Prostate gland (tissue), 2 donors: ENCODE measurements at regions not wholly inside any gene's neighbourhood (a gene's known extent, or its start where the extent isn't known, plus 50 kb on each side); places are given as distances from the start of the nearest gene placed in this dataset.

ENCODE experiments used
- DNase-seq: peaks from one replicate; pipeline ENCODE4 v3.0.0-alpha.2; 2019; ENCODE audit warnings: low spot score
- H3K27ac ChIP-seq, 2 donors: fragments of 200-600 bp; sonication (generic); 2 replicates each; pipeline ENCODE4 v1.5.1; 2017 to 2019
- H3K27me3 ChIP-seq: fragments of 200-600 bp; sonication (generic); replicated peaks from 2 replicates; pipeline ENCODE4 v1.5.1; 2019; ENCODE audit not compliant: insufficient read depth
- H3K36me3 ChIP-seq, 2 donors: fragments of 200-600 bp; sonication (generic); 1 replicate in 1 of 2; 2 replicates in 1 of 2; pipeline versions ENCODE4 v1.5.1 to v1.8.1; 2017 to 2019
- H3K4me1 ChIP-seq: fragments of 200-600 bp; sonication (generic); replicated peaks from 2 replicates; pipeline ENCODE4 v1.5.1; 2019
- H3K4me3 ChIP-seq, 2 donors: fragments of 200-600 bp; sonication (generic); 2 replicates each; pipeline ENCODE4 v1.5.1; 2017 to 2019
- H3K9me3 ChIP-seq: fragments of 200-600 bp; sonication (generic); 2 replicates; pipeline ENCODE4 v1.5.1; 2017
- POLR2A ChIP-seq: fragments of 450-650 bp; IDR thresholded peaks from one replicate; pipeline ENCODE4 v1.6.1; 2016; ENCODE audit warnings: antibody characterized with exemption, mild to moderate bottlenecking
- POLR2AphosphoS5 ChIP-seq: sonication (generic); formaldehyde crosslinking; IDR thresholded peaks from one replicate; pipeline ENCODE4 v1.6.1; 2017; ENCODE audit warnings: antibody characterized with exemption
- WGBS: methylation state at CpG from one replicate; pipeline ENCODE4 v1.1.5; 2018; 5-methylcytosine and 5-hydroxymethylcytosine counted together
- intact Hi-C: fragments of 100-400 bp; cut with DNase I; formaldehyde crosslinking; loops from one replicate; pipeline ENCODE4 v1.14.2; 2022
- TF ChIP-seq, protein P1 (sequence below), 4 experiments: fragments of 200-600 bp in 2 of 4; fragments of 450-650 bp in 2 of 4; sonication (generic) in 2 of 4; IDR thresholded peaks; 1 replicate in 3 of 4; 2 replicates in 1 of 4; pipeline ENCODE4 v1.5.1; 2016 to 2019; ENCODE audit warnings: antibody characterized with exemption in 4 of 4, mild to moderate bottlenecking in 2 of 4, moderate library complexity in 2 of 4

DNA sequence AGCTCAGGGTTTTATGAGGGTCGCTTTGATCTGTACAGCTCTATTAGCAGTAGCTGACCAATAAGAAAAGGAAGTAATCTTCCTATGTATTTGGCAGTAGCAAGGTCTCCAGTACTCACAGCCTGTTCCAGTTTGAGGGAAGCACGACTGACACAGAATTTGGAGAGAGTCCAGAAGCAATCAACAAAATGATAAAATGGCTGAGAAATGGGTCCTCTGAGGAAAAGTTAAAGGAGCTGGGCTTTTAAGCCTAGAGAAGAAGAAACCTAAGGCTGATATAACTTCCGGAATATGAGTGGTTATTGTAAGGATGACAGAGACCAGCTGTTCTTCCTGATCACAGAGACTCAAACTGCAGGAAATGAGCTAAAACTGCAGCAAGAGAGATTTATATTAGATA is 382.8 kb downstream of the GPD2 start:
- intact Hi-C loops: no loop called here
- Histone ChIP-seq H3K4me1 (no peaks in the 10 kb centered on the region), H3K4me3 (no peak overlapping the region), H3K27ac (no peak overlapping the region), H3K27me3 (no peaks in the 10 kb centered on the region), H3K9me3 (no peaks in the 10 kb centered on the region), H3K36me3 (no peaks in the 10 kb centered on the region)
- TF ChIP-seq, protein P1, sequence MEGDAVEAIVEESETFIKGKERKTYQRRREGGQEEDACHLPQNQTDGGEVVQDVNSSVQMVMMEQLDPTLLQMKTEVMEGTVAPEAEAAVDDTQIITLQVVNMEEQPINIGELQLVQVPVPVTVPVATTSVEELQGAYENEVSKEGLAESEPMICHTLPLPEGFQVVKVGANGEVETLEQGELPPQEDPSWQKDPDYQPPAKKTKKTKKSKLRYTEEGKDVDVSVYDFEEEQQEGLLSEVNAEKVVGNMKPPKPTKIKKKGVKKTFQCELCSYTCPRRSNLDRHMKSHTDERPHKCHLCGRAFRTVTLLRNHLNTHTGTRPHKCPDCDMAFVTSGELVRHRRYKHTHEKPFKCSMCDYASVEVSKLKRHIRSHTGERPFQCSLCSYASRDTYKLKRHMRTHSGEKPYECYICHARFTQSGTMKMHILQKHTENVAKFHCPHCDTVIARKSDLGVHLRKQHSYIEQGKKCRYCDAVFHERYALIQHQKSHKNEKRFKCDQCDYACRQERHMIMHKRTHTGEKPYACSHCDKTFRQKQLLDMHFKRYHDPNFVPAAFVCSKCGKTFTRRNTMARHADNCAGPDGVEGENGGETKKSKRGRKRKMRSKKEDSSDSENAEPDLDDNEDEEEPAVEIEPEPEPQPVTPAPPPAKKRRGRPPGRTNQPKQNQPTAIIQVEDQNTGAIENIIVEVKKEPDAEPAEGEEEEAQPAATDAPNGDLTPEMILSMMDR (IDR thresholded peaks at IDR 0.05): no peak
- no peak for TF ChIP-seq POLR2AphosphoS5
- no peak for TF ChIP-seq POLR2A
- WGBS: 35% methylated on average over 3 of the region's 3 CpGs
- DNase-seq: no peak

DNA sequence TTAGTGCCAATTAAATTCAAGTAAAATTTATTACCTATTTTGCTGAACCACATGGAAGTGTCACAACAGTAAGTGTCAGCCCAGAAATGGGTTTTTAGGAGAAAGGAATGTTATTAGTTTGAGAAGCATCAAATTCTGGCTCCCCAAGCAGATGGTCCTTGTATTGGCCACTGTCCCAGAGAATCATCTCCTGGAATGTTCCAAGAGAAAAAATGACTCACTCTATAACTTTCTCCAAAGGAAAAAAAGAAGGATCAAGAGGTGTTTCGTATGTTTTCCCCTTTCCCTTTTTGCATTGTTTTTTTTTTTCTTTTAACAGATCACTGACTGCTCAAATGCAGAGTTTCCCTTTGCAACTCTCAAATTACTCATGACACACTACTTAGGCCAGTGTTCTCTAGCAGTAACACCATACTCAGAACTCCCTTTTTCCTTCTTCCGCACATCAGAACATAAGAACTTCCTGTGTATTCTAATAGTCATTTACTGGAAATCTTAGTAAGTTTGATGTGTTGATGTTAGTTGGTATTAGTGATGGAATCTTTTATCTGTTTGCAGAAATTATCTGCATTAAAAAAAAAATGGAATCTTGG is 390.3 kb downstream of the GPD2 start:
- Histone ChIP-seq H3K36me3 (no peaks in the 10 kb centered on the region), H3K27me3 (no peaks in the 10 kb centered on the region), H3K4me1 (no peaks in the 10 kb centered on the region), H3K9me3 (no peaks in the 10 kb centered on the region), H3K27ac (no peak overlapping the region), H3K4me3 (no peak overlapping the region)
- intact Hi-C loops: no loop called here
- 44% methylated on average over 2 of the region's 2 CpGs for WGBS
- TF ChIP-seq POLR2AphosphoS5 (no peak), POLR2A (no peak)
- TF ChIP-seq, protein P1 (IDR thresholded peaks at IDR 0.05): no peak
- DNase-seq: no peak

DNA sequence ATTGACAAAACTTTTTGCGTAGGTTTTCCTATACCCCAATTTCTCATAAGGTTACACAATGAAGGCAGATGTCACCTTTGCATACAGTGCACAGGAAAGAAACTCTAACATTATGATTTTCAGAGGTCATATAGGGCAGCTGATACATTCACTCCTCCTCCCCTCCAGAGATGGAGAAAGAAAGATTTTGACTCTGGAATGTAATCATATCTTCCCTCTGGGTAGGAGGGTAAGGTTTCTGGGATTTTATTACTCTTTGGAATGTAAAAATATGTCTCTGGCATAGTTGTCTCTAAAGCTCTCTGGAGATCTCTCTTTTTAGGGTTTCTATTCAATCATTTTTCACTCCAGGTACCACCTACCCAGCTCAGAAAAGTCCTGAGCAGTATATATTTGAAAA is 398.3 kb downstream of the GPD2 start:
- 97% methylated on average over 1 of the region's 1 CpG for WGBS
- Histone ChIP-seq H3K36me3 (no peaks in the 10 kb centered on the region), H3K9me3 (no peaks in the 10 kb centered on the region), H3K27me3 (no peaks in the 10 kb centered on the region), H3K27ac (no peak overlapping the region), H3K4me3 (no peak overlapping the region), H3K4me1 (no peaks in the 10 kb centered on the region)
- no peak for DNase-seq
- intact Hi-C loops: no loop called here
- TF ChIP-seq, protein P1 (IDR thresholded peaks at IDR 0.05): no peak
- no peak for TF ChIP-seq POLR2A
- no peak for TF ChIP-seq POLR2AphosphoS5

DNA sequence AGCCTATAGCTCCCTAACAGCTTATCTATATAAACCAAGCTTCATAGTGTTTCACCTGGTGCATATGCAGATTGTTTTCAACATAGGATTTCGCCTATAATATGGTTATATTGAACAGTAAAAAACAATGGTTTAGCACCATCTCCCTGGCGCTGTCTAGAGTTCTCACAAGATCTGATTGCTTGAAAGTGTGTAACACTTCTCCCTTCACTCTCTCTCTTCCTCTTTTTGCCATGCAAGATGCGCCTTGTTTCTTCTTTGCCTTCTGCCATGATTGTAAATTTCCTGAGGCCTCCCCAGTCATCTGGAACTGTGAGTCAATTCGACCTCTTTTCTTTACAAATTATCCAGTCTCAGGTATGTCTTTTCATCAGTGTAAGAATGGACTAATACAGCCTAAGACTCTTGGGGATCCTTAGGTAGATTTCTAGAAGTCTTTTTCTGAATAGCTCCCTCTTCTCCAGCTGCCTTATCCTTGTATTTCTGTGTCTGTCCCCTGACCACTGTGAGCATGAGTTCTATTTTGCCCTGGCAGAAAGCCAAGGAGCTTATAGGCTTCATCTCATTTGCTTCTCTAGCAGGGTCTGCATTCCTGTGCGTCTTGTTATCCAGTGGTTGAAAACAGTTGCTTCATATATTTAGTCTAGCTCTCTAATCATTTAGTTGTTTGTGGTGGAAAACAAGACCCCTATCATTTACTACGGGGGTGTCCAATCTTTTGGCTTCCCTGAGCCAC is 401.6 kb downstream of the GPD2 start:
- Histone ChIP-seq H3K9me3 (no peaks in the 10 kb centered on the region), H3K27me3 (no peaks in the 10 kb centered on the region), H3K4me3 (no peak overlapping the region), H3K36me3 (no peaks in the 10 kb centered on the region), H3K27ac (no peak overlapping the region), H3K4me1 (no peaks in the 10 kb centered on the region)
- 71% methylated on average over 6 of the region's 6 CpGs for WGBS
- no peak for TF ChIP-seq POLR2AphosphoS5
- TF ChIP-seq POLR2A: no peak
- TF ChIP-seq, protein P1 (IDR thresholded peaks at IDR 0.05): no peak
- no peak for DNase-seq
- intact Hi-C loops: no loop called here

DNA sequence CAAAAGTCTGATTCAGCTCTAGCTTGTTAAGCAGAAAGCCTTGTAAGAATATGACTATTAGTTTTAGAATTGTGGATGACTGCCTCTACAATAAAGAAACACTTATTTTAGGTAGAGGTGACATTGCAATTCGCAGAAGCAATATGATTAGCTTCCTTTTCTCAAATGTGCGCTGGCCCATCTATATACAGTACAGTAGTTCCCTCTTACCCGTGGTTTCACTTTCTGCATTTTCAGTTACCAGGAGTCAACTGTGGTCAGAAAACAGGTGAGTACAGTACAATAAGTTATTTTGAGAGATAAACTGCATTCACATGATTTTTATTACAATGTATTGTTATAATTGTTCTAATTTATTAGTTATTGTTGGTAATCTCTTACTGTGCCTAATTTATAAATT is 405.1 kb downstream of the GPD2 start:
- WGBS: 88% methylated on average over 3 of the region's 3 CpGs
- TF ChIP-seq, protein P1 (IDR thresholded peaks at IDR 0.05): no peak
- TF ChIP-seq POLR2AphosphoS5 (no peak), POLR2A (no peak)

More for the DNA sequence above, 405.1 kb downstream of the GPD2 start:
- Histone ChIP-seq H3K27me3 (no peaks in the 10 kb centered on the region), H3K9me3 (no peaks in the 10 kb centered on the region), H3K4me3 (no peak overlapping the region), H3K36me3 (no peaks in the 10 kb centered on the region), H3K27ac (no peak overlapping the region), H3K4me1 (no peaks in the 10 kb centered on the region)
- intact Hi-C loops: no loop called here
- DNase-seq: no peak
